Sigmoid colon (tissue), 6 donors: ENCODE measurements at regions not wholly inside any gene's neighbourhood (a gene's known extent, or its start where the extent isn't known, plus 50 kb on each side); places are given as distances from the start of the nearest gene placed in this dataset.

Experiments used
- DNase-seq: peaks from one replicate; pipeline ENCODE4 v3.0.0-alpha.2; 2019
- H3K27ac ChIP-seq, 4 donors: fragments of 200-600 bp; sonication (generic); one replicate each; pipeline ENCODE4 v1.5.1; 2016 to 2019; ENCODE audit warnings: mild to moderate bottlenecking in 1 of 4
- H3K27me3 ChIP-seq, 3 donors: fragments of 200-600 bp; sonication (generic); one replicate each; pipeline ENCODE4 v1.5.1; 2019; ENCODE audit warnings: mild to moderate bottlenecking in 1 of 3
- H3K36me3 ChIP-seq, 4 donors: fragments of 200-600 bp; sonication (generic); one replicate each; pipeline ENCODE4 v1.5.1; 2016 to 2019
- H3K4me1 ChIP-seq, 4 donors: fragments of 200-600 bp; sonication (generic); one replicate each; pipeline ENCODE4 v1.5.1; 2017 to 2019
- H3K4me3 ChIP-seq, 4 donors: fragments of 200-600 bp; sonication (generic); one replicate each; pipeline ENCODE4 v1.5.1; 2017 to 2019; ENCODE audit warnings: mild to moderate bottlenecking in 2 of 4, moderate library complexity in 1 of 4
- H3K9me3 ChIP-seq, 4 donors: fragments of 200-600 bp in 3 of 4; sonication (generic) in 3 of 4; one replicate each; pipeline versions ENCODE4 v1.5.1 to v1.6.1; 2013 to 2019
- CTCF ChIP-seq, 4 experiments: fragments of 450-650 bp in 3 of 4; fragments of 200-600 bp in 1 of 4; IDR thresholded peaks; one replicate each; pipeline ENCODE4 v1.5.1; 2016 to 2019; ENCODE audit warnings: antibody characterized with exemption in 4 of 4, mild to moderate bottlenecking in 3 of 4, moderate library complexity in 2 of 4
- EP300 ChIP-seq, 4 donors: sonication (generic); formaldehyde crosslinking; IDR thresholded peaks; one replicate each; pipeline ENCODE4 v1.6.1; 2017; ENCODE audit warnings: antibody characterized with exemption in 4 of 4
- POLR2A ChIP-seq, 2 donors: fragments of 450-650 bp; IDR thresholded peaks; one replicate each; pipeline ENCODE4 v1.6.1; 2016; ENCODE audit warnings: antibody characterized with exemption in 2 of 2, mild to moderate bottlenecking in 2 of 2, moderate library complexity in 2 of 2
- POLR2AphosphoS5 ChIP-seq, 4 donors: sonication (generic); formaldehyde crosslinking; IDR thresholded peaks; one replicate each; pipeline ENCODE4 v1.6.1; 2017; ENCODE audit warnings: antibody characterized with exemption in 4 of 4
- WGBS, 2 donors: extraction: QIAGEN DNeasy Blood & Tissue Kit; methylation state at CpG; one replicate each; pipeline ENCODE4 v1.1.7; 2013; 5-methylcytosine and 5-hydroxymethylcytosine counted together
- intact Hi-C: fragments of 100-400 bp; cut with DNase I; formaldehyde crosslinking; loops from one replicate; pipeline ENCODE4 v1.15.1; 2023
- donor health status: healthy with polysubstance abuse.
- donor health status: healthy.

- no peaks in the 10 kb centered on the region for H3K36me3 ChIP-seq
- H3K4me1 ChIP-seq: peaks cover 0 to 6% (median 4%) of the 10 kb centered on the region in 4 donors
- intact Hi-C loops: no loop called here
- no peak overlapping the region for H3K27ac ChIP-seq
- no peak overlapping the region for H3K4me3 ChIP-seq
- no peak for DNase-seq
- TF ChIP-seq CTCF (IDR thresholded peaks at IDR 0.05): no peak
- TF ChIP-seq EP300 (IDR thresholded peaks at IDR 0.05): no peak
- no peak for TF ChIP-seq POLR2A (IDR thresholded peaks at IDR 0.05)
- TF ChIP-seq POLR2AphosphoS5 (IDR thresholded peaks at IDR 0.05): no peak
- H3K27me3 ChIP-seq: peaks cover 3 to 9% (median 6%) of the 10 kb centered on the region in 3 donors
- no peaks in the 10 kb centered on the region for H3K9me3 ChIP-seq
- 63 to 83% methylated on average over 5 of the region's 5 CpGs for WGBS, 2 donors
These were observed 50.2 kb upstream of the CDK1 start for GRCh38 chr10:60728056-60728455.

GRCh38 chr10:60726257-60726656 lies 52.0 kb upstream of the CDK1 start:
- DNase-seq: no peak
- intact Hi-C loops: no loop called here

GRCh38 chr10:60722623-60723022 lies 55.7 kb upstream of the CDK1 start:
- no peak overlapping the region for H3K4me3 ChIP-seq
- intact Hi-C loops: no loop called here
- no peaks in the 10 kb centered on the region for H3K36me3 ChIP-seq
- H3K9me3 ChIP-seq: no peaks in the 10 kb centered on the region
- no peaks in the 10 kb centered on the region for H3K27me3 ChIP-seq
- H3K4me1 ChIP-seq: no peaks in the 10 kb centered on the region
- 86 to 89% methylated on average over 3 of the region's 3 CpGs for WGBS, 2 donors
- DNase-seq: no peak
- H3K27ac ChIP-seq: no peak overlapping the region
- TF ChIP-seq CTCF (IDR thresholded peaks at IDR 0.05): no peak
- TF ChIP-seq POLR2AphosphoS5 (IDR thresholded peaks at IDR 0.05): no peak
- no peak for TF ChIP-seq POLR2A (IDR thresholded peaks at IDR 0.05)
- no peak for TF ChIP-seq EP300 (IDR thresholded peaks at IDR 0.05)

More at GRCh38 chr10:60726257-60726656, 52.0 kb upstream of the CDK1 start:
- no peak overlapping the region for H3K4me3 ChIP-seq
- no peak overlapping the region for H3K27ac ChIP-seq
- no peaks in the 10 kb centered on the region for H3K9me3 ChIP-seq
- H3K4me1 ChIP-seq: no peaks in the 10 kb centered on the region
- no peaks in the 10 kb centered on the region for H3K36me3 ChIP-seq
- no peaks in the 10 kb centered on the region for H3K27me3 ChIP-seq
- TF ChIP-seq EP300 (IDR thresholded peaks at IDR 0.05) (no peak), CTCF (IDR thresholded peaks at IDR 0.05) (no peak), POLR2A (IDR thresholded peaks at IDR 0.05) (no peak), POLR2AphosphoS5 (IDR thresholded peaks at IDR 0.05) (no peak)

GRCh38 chr10:60719721-60720120 lies 58.6 kb upstream of the CDK1 start:
- intact Hi-C loops: no loop called here
- no peak overlapping the region for H3K27ac ChIP-seq

More at GRCh38 chr10:60719721-60720120, 58.6 kb upstream of the CDK1 start:
- no peak for DNase-seq
- no peak for TF ChIP-seq EP300 (IDR thresholded peaks at IDR 0.05)
- TF ChIP-seq POLR2A (IDR thresholded peaks at IDR 0.05): no peak
- TF ChIP-seq POLR2AphosphoS5 (IDR thresholded peaks at IDR 0.05): no peak
- no peak for TF ChIP-seq CTCF (IDR thresholded peaks at IDR 0.05)
- no peak overlapping the region for H3K4me3 ChIP-seq
- H3K4me1 ChIP-seq: no peaks in the 10 kb centered on the region
- H3K9me3 ChIP-seq: no peaks in the 10 kb centered on the region
- H3K36me3 ChIP-seq: no peaks in the 10 kb centered on the region
- 22 to 67% methylated on average over 1 of the region's 1 CpG for WGBS, 2 donors
- H3K27me3 ChIP-seq: no peaks in the 10 kb centered on the region
